ENCODE measurements at regions not wholly inside any gene's neighbourhood (a gene's known extent, or its start where the extent isn't known, plus 50 kb on each side); places are given as distances from the start of the nearest gene placed in this dataset.

DNA sequence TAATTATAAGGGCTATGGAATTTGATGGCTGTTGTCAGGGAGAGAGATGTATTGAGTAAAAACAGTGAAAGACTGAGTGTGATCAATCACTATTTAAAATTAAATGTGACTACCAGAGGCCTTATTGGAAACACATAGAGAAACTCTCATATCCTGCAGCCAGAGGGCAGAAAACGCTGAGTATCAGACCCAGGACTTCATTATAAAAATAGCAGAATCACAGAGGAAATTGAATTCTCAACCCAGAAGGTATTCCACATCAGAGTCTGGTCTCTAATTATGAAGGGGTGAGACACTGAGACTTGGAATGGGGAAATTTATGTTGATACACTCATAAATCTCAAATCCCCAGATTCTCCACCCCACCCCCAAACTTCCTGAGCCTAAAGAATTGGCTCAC is 69.5 kb upstream of the IL6 start:
- no peak for DNase-seq

DNA sequence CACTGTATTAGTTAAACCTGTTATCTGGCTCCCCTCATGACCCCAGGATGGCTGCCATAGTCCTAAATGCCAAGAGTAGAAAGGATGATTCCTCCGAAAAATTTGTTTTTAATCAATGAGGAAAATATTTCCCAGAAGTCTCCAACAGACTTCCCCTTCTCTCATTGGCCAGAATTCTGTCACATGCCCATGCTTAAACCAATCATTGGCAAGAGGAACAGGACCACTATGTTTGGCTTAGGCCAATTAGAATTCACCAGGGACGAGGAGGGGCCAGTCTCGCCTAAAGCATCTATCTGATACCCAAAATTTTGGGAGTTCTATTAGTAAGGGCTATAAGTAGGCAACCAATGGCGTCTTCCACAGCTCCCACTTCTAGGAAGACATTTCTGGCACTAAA is 71.2 kb upstream of the IL6 start:
- DNase-seq: no peak

DNA sequence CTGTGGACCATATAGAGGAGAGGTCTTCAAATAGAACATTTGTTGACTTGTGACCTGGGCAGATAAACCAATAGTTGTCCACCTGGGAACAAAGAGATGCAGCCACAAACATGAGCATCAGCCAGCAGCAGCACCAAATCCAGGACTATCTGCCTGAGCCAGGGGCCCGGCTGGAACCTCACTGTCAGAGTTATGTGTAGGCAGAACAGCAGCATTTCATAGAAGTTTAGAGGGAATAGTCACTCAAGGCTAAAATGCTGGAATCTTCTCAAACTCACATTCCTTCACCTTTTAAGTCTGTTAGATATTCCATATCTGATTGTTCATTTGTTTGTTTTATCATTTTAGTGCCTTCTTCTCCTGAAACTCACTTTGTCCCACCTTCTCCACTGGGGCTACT is 72.2 kb upstream of the IL6 start:
- DNase-seq: no peak

DNA sequence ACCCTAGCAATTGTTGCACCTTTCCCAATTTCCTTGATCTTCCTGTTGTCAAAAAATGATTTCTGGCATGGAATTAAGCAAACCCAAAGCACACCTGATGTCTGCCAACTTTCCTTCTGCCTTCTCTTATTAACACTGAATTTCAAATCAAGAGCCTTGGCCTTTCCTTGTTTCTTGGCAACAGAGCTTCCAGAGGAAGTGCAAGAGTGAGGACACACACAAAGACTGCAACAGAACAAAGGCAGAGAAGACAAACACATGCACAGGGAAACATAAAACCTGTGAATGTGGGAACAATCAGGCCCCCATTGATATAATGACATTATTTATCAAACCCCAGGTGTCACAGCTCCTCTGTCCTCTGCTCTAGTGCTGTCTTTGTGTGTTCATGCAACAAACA is 73.0 kb upstream of the IL6 start:
- DNase-seq: no peak

DNA sequence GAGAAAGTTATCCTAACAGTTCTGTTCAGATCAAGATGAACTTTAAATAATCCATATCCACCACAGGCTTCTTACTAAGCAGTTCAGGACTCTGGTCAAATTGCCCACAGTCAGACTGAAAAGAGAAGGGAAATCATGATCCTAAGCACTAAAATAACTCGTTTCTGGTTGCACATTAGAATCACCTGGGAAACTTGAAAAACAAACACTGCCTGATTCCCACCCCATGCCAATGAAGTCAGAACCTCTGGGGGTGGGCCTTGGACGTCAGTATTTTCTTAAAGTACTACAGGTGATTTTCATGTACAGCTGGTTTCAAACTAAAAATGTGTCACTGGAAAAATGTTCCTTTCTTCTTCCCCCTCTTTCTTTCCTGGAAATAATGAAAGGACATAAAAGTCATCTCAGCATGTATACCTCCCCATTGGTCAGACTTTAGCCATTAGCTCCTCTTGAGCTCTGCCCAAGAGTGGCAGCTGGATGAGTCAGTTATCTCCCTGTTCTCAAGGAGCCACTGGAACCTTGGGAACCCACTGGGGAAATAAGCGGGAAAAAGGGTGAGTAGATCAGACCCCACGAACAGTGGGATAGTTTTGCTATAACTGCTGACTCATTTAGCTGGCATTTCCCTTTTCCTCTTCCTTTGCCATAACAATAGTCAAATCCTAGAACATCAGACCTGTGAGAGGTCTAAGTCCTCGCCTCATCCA is 75.3 kb upstream of the IL6 start:
- no peak for DNase-seq

DNA sequence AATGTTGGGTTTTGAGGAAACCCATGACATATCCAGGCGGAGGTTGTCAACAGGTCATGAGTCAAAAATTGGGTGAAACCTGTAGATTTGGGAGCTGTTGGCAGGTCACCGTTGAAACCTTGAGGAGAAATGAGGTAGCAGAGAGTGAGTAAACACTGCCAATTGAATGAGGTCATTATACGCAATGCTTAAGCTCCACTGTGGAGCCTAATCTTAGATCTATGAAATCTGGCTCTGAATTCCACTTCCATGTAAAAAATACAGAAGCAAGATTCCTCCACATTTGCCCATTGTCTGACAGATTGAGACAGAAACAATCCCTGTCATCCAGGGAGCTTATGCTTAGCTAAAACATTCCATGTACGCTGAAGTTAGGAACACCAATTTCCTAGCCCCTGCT is 76.0 kb upstream of the IL6 start:
- DNase-seq: no peak

DNA sequence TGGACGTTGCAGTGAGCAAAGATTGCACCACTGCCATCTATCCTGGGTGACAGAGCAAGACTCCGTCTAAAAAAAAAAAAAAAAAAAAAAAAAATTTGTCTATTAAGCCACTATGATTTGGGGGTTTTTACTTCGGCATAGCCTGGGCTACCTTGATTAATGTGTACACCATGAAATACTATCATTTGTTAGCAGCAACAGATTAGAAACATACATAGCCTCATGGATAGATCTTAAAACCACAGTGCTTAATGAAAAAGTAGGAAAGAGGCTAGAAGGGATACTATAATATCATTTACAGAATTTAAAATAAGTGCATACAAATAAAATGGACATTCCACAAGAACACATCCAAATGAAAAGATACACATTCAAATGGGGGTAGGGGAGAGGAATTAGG is 77.3 kb upstream of the IL6 start:
- DNase-seq: no peak

DNA sequence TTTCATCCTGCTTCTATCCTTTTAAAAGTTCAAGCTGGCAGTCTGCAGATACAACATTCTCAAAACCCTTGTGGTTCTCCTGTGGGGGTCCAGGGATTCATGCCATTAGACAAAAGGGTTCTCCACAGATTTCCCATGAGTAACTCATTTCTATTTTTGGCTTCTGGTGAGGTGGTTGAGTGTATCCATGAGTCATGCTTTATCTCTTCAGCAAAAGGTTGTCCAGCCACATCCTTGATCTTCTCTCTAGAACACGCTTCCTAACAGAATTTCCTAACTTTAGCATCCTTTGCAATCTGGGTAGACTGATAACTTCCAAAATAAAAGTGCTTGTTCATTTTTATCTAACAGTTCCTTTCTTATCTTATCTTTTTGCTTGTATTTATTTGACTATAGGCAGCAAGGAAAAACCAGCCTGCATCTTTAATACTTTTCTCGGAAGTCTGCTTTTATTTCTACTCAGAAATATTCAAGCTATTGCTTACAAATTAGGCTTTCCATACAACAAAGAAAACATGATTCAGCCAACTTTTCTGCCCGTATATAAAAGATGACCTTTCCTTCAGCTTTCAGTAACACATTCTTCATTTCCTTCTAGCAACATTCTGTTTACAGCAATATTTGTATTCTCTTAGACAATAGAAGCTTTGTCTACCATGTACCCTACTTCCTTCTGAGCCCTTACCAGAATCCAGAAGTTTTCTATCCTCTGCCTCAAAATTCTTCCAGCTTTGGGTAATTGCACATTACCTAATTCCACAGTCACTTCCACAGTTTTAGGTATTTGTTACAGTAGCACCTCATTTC is 79.3 kb upstream of the IL6 start:
- no peak for DNase-seq

DNA sequence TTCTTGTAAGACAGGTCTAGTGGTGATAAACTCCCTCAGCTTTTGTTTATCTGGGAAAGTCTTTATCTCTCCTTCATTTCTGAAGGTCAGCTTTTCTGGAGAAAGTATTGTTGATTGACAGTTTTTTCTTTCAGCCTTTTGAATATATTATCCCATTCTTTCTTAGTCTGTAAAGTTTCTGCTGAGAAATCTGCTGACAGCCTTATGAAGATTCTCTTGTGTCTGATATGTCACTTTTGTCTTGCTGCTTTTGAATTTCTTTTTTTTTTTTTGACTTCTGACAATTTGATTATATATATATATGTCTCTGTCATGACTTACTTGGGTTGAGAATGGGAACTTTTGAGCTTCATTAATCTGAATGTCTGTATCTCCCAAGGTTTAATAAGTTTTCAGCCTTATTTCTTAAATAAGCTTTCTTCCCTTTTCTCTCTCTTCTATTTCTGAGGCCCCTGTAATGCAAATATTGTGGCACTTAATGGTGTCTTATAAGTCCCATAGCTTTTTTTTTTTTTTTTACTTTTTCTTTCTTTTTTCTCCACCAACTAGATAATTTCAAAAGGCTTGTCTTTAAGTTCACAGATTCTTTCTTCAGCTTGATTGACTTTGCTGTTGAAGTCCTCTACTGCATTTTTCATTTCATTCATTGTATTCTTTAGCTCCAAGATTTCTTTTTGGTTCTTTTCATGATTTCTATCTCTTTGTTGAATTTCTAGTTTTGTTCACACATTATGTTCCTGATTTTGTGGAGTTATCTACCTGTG is 81.4 kb upstream of the IL6 start:
- DNase-seq: no peak

DNA sequence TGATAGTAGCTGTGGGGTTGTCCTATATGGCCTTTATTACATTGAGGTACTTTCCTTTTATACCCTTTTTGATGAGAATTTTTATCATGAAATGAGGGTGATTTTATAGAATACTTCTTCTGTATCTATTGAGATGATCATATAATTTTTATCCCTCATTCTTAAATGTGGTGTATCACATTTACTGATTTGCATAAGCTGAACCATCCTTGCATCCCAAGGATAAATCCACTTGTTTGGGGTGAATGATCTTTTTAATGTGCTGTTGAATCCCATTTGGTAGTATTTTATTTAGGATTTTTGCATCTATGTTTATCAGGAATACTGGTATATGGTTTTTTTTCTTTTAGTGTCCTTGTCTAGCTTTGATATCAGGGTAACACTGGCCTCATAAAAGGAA is 84.5 kb upstream of the IL6 start:
- no peak for DNase-seq

DNA sequence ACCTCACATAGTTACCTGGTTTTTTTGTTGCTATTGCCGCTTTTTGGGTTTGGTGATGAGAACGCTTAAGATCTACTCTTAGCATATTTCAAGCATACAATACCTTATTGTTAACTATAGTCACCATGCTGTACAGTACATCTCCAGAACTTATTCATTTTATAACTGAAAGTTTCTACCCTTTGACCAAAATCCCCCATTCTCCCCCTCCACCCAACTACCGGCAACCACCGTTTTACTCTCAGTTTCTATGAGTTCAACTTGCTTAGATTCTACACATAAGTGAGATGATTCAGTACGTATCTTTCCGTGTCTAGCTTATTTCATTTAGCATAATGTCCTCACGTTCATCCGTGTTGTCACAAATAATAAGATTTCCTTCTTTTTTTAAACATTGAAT is 86.7 kb upstream of the IL6 start:
- DNase-seq: no peak

DNA sequence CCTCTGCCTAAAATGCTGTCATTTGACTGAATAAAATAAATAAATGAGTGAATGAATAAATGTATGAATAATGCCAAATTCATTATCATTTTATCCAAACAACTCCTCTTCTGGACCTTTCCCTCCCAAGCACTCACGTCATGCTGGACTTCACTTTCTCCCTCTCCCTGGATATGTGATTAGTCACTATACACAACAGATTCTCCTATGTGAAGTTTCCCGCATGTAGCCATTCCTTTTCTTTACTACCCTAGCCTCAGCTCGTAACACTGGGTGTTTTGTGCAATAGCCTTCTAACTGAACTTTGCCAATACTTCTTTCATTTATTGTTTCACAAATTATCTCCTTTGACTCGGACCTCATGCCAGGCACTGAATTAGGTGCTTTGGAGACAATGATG is 87.6 kb upstream of the IL6 start:
- DNase-seq: no peak

DNA sequence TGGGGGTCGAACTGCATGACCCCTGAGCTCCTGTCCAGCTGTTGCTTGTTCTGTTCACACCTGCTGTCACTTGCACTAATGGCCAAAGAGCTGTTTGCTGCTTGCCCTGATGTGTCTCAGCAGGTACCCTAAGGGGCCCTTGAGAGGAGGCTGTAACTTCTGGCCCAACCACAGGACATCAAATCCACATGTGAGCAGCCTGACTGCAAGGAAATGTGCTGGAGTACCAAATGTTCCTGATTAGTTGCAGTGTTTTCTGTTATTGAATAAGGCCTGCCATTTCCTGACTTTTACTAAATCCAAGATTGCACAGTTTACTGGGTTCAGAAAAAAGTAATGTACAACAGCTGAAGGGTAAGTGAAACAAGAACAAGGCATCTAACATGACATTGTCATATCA is 91.7 kb upstream of the IL6 start:
- DNase-seq: no peak

DNA sequence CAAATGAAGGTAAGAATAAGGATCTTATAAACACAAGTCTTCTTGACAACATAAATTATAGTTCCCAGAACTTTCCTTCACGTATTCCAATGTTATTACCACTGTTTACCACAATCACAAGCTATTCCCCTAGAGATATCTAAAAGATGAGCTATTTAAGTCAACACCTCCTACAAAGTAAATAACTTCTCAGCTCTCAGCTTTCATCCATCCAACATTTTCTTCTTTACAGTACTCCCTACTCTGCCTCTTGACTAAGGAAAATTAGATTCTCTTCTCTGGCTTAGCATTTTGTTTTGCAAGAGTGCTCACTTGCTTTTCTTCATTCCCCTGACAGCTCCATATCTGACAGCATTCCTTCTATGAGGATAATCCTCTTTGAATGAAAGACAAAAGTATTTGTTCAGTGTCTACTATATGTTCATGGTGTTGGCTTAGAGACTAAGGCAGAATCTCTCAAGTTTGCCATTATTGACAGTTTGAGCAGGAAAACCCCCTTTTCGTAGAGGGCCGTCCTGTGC is 93.0 kb upstream of the IL6 start:
- DNase-seq: no peak

DNA sequence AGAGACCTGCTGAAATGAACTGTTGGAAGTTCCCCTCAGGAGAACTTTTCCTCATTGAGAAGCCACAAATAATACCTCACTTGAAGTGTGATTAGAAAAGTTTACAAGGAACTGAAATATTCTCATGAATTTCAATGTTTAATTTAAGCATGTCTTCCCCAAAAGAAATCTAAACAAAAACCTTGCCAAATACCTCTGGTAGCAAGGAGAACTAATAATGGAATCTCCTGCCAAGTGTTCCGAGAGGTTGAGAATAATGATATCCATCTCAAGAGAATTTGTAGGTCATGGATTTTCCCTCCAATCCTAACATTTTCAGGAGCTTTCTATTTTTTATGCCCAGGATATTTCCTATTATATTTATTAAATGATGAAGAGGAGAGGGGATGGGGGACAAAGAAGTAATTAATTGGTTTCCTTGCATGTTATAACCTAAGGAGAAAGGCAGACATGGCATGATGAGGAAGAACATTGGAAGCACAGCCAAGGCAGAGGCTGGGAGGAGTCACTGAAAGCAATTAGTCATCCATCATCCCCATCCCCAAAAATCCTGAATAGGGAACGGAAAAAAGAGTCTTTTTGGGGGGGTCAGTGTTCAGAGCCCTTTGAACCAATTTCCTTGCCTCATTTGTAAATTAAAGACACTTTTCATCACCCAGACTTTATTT is 93.6 kb upstream of the IL6 start:
- DNase-seq: no peak

DNA sequence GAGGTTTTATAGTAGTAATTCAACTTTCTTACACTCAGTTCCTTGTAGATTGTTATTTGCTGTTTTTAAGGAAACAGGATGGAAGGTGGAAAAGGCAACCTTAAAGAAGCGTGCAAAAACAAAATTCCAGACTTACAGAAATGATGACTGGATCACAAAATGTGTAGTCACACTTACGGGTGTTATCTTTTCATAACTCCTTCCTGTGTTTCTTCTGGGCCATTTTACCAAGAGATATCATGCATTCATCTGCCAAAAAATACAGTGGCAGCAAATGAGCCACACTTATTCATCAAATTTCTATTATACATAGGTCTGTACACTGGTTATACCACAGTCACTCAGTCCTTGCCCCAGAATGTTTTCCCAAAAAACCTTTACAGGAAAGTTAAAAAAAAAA is 94.3 kb upstream of the IL6 start:
- DNase-seq: no peak

DNA sequence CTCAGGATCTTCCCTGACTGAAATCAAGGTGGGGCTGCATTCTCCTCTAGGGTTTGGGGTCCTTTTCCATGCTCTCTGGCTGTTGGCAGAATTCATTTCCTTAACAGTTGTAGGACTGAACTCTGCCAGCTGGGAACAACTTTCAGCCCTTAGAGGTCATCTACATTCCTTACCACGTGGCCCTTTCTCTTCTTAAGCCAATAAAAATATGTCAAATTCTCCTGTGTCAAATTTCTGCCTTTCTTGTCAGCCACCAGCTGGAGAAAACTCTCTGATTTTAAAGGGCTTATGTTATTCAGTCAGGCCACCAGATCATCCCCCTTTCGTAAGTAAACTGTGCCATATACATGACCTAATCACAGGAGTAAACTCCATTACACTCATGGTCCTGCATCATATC is 95.3 kb upstream of the IL6 start:
- DNase-seq: no peak

DNA sequence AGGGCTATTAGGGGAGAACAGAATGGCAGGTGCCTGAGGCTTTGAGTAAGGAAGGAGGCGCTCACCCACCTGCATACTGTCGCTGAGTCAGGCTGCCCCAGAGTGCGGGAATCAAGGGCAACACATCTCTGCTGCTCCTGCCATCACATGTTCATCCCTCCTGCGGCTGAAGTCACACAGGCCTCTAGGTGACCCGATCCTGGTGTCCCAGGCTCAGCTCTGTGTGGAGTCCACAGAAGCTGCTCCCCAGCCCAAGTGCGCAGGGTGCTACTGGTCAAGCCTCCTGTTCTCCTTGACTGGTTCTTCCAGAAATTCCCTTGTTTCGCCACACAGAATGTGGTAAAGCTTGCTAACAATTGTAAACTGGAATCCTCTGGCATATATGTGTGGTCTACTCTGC is 96.9 kb upstream of the IL6 start:
- DNase-seq: no peak

DNA sequence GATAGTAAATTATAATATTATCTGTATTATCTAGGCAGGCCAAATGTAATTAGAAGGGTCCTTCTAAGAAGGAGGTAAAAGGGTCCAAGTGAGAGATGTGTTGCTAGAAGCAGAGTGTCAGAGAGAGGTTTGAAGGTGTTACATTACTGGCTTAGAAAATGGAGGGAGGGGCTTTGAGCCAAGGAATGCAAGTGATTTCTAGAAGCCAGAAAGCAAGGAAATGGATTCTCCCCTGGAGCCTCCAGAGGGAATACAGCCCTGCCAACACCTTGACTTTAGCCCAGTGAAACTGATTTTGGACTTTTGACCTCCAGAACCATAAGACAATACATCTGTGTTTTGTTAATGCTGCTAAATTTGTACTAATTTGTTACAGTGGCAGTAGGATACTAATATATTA is 97.9 kb upstream of the IL6 start:
- no peak for DNase-seq

DNA sequence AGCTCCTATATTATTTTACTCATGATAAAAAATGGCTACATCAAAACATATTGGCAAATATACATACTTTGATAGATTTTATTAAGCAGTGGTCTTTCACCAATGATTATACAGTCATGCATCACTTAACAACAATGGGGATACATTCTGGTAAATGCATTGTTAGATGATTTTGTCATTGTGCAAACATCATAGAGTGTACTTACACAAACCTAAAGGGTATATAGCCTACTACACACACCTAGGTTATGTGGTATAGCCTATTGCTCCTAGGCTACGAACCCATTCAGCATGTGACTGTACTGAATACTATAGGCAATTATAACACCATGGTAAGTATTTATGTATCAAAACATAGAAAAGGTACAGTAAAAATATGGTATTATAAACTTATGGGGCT is 98.9 kb upstream of the IL6 start:
- no peak for DNase-seq

DNA sequence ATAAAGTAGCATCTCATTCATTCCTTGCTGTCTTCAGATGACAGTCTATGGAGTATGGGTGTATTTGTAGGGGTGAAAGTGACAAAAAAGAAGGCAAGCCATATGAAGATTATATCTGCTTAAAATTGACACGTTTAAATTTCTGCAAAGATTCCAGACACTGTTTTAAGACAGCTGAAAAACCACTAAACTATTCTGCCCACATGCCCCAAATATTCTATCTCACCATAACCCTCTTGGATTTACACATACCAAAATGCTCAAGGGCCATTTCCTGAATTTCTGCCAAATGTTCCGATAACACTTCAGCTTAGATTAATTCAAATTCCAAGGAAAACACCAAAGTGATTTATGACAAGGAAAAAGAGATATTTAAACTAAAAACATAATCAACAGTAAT is 99.9 kb upstream of the IL6 start:
- DNase-seq: no peak

DNA sequence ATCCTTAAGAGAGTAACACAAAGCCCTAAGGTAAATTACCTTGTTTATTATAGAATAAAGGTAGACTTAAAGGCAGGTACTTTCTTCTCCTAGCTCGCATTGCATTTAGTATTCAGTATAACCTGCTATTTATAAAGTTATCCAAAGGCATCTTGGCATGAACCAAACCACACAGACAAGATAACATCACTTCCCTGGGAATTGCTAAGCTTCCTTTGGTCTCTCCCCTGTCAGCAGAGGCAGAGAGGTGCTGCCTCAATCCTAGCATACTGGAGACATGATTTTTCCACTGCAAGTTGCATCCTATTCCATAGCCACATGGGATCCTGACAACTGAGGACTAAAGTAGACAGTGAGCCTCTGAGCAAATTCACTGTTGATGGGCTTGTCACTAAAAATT is 101.7 kb upstream of the IL6 start:
- no peak for DNase-seq

DNA sequence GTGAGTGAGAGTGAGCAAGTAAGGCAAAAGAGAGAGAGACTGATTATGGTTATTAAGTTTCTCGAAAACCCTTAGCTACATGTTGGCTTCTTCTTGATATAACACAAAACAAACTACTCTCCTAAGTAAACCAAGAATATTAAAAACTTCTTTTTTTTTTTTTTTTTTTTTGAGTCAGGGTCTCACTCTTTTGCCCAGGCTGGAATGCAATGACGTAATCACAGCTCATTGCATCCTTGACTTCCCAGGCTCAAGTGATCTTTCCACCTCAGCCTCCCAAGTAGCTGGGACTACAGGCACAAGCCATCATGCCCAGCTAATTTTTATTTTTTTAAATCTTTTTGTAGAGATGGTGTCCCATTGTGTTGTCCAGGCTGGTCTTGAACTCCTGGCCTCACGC is 102.2 kb upstream of the IL6 start:
- DNase-seq: no peak

Data from 8988T (cell line).